Trophoblast cell (in vitro differentiated cells and primary cell): ENCODE measurements at regions not wholly inside any gene's neighbourhood (a gene's known extent, or its start where the extent isn't known, plus 50 kb on each side); places are given as distances from the start of the nearest gene placed in this dataset.

ENCODE experiments used
- DNase-seq, 2 donors: peaks; one replicate each; pipeline ENCODE4 v3.0.0-alpha.2; 2016
- H2AFZ ChIP-seq: 2 replicates; pipeline ENCODE4 v1.6.1; 2013; ENCODE audit warnings: low read length, moderate library complexity, mild to moderate bottlenecking; ENCODE audit not compliant: insufficient read depth, poor library complexity
- H2AK5ac ChIP-seq: 2 replicates; pipeline ENCODE4 v1.6.1; 2013; ENCODE audit warnings: mild to moderate bottlenecking, low read length
- H2BK120ac ChIP-seq: 2 replicates; pipeline ENCODE4 v1.6.1; 2013; ENCODE audit warnings: low read length, mild to moderate bottlenecking, moderate library complexity; ENCODE audit not compliant: insufficient read depth, poor library complexity
- H2BK12ac ChIP-seq: 2 replicates; pipeline ENCODE4 v1.6.1; 2013; ENCODE audit warnings: mild to moderate bottlenecking, low read length, moderate library complexity
- H2BK5ac ChIP-seq: 2 replicates; pipeline ENCODE4 v1.6.1; 2013; ENCODE audit warnings: low read length, low read depth, moderate library complexity, mild to moderate bottlenecking; ENCODE audit not compliant: poor library complexity
- H3K14ac ChIP-seq: 2 replicates; pipeline ENCODE4 v1.6.1; 2013; ENCODE audit warnings: mild to moderate bottlenecking, low read length
- H3K18ac ChIP-seq: 2 replicates; pipeline ENCODE4 v1.6.1; 2013; ENCODE audit warnings: mild to moderate bottlenecking, low read length
- H3K23ac ChIP-seq: 2 replicates; pipeline ENCODE4 v1.6.1; 2013; ENCODE audit warnings: low read length
- H3K27ac ChIP-seq: 2 replicates; pipeline ENCODE4 v1.5.1; 2013; ENCODE audit warnings: low read depth, mild to moderate bottlenecking, inconsistent platforms, low read length, moderate library complexity
- H3K27me3 ChIP-seq: 2 replicates; pipeline ENCODE4 v1.6.1; 2013; ENCODE audit warnings: inconsistent platforms, mild to moderate bottlenecking, low read length, moderate library complexity; ENCODE audit not compliant: insufficient read depth
- H3K36me3 ChIP-seq, 2 experiments: 1 replicate in 1 of 2; 2 replicates in 1 of 2; pipeline ENCODE4 v1.6.1; 2013; ENCODE audit warnings: low read length in 2 of 2, mild to moderate bottlenecking in 2 of 2, moderate library complexity in 1 of 2; ENCODE audit not compliant: insufficient read depth in 2 of 2, control insufficient read depth in 1 of 2
- H3K4ac ChIP-seq: 2 replicates; pipeline ENCODE4 v1.6.1; 2013; ENCODE audit warnings: low read depth, mild to moderate bottlenecking, low read length, moderate library complexity
- H3K4me1 ChIP-seq, 2 experiments: 1 replicate in 1 of 2; 2 replicates in 1 of 2; pipeline ENCODE4 v1.6.1; 2013; ENCODE audit warnings: low read length in 2 of 2, mild to moderate bottlenecking in 2 of 2, moderate library complexity in 1 of 2; ENCODE audit not compliant: insufficient read depth in 2 of 2, control insufficient read depth in 1 of 2
- H3K4me2 ChIP-seq: 2 replicates; pipeline ENCODE4 v1.6.1; 2013; ENCODE audit warnings: inconsistent platforms, mild to moderate bottlenecking, low read length, moderate library complexity
- H3K4me3 ChIP-seq: 2 replicates; pipeline ENCODE4 v1.5.1; 2013; ENCODE audit warnings: mild to moderate bottlenecking, low read depth, low read length, inconsistent platforms
- H3K79me1 ChIP-seq: one replicate; pipeline ENCODE4 v1.6.1; 2013; ENCODE audit warnings: low read length
- H3K79me2 ChIP-seq: 2 replicates; pipeline ENCODE4 v1.6.1; 2013; ENCODE audit warnings: low read length, mild to moderate bottlenecking; ENCODE audit not compliant: control insufficient read depth, insufficient read depth, poor library complexity
- H3K9ac ChIP-seq: 2 replicates; pipeline ENCODE4 v1.6.1; 2013; ENCODE audit warnings: mild to moderate bottlenecking, low read length
- H3K9me3 ChIP-seq: 2 replicates; pipeline ENCODE4 v1.6.1; 2013; ENCODE audit warnings: low read depth, mild to moderate bottlenecking, control low read depth, inconsistent platforms, low read length; ENCODE audit not compliant: insufficient read depth
- H4K12ac ChIP-seq: 2 replicates; pipeline ENCODE4 v1.6.1; 2013; ENCODE audit warnings: low read depth, mild to moderate bottlenecking, low read length, moderate library complexity
- H4K8ac ChIP-seq: 2 replicates; pipeline ENCODE4 v1.6.1; 2013; ENCODE audit warnings: low read depth, mild to moderate bottlenecking, low read length, moderate library complexity
- H4K91ac ChIP-seq: one replicate; pipeline ENCODE4 v1.6.1; 2013; ENCODE audit warnings: low read depth, mild to moderate bottlenecking, low read length, moderate library complexity
- WGBS: extraction: QIAGEN DNeasy Blood & Tissue Kit; methylation state at CpG from one replicate; pipeline ENCODE4 v1.1.7; 2013; ENCODE audit warnings: missing lambda C conversion rate; ENCODE audit not compliant: insufficient read length, insufficient coverage; ENCODE audit errors: extremely low coverage; 5-methylcytosine and 5-hydroxymethylcytosine counted together

DNA sequence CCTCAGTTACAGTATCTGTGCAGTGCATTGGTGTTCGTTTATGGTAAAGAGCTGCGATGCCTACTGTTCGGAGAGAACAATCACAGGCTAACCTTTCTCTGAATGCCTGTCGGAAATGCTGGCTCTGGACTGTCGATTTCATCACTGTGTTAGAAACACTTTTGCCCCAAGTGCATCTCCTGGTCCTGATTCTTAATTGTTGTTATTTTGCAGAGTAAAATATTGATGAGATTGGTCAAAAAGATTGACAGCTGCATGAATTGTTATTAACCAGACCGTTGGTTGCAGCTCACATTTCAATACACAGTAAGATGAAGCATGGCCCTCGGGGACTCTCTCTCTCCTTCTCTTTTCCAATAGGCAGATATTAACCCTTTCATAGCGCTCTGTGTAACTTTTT, 557.4 kb upstream of the ADARB2 start:
- WGBS: no CpG with 5 or more reads among the region's 8 CpGs
- no peak overlapping the region for H3K14ac ChIP-seq
- H2BK5ac ChIP-seq: no peak overlapping the region
- H3K27ac ChIP-seq: no peak overlapping the region
- no peak for DNase-seq
- no peak overlapping the region for H2BK120ac ChIP-seq
- H3K9ac ChIP-seq: no peak overlapping the region
- H4K12ac ChIP-seq: no peak overlapping the region
- H2BK12ac ChIP-seq: no peak overlapping the region
- no peak overlapping the region for H3K4ac ChIP-seq
- no peaks in the 10 kb centered on the region for H3K79me1 ChIP-seq
- H3K27me3 ChIP-seq: no peaks in the 10 kb centered on the region
- H3K23ac ChIP-seq: no peak overlapping the region
- no peak overlapping the region for H2AK5ac ChIP-seq
- no peaks in the 10 kb centered on the region for H3K4me1 ChIP-seq
- no peak overlapping the region for H3K18ac ChIP-seq
- H4K91ac ChIP-seq: no peak overlapping the region
- H3K9me3 ChIP-seq: no peaks in the 10 kb centered on the region
- H3K79me2 ChIP-seq: no peaks in the 10 kb centered on the region
- no peak overlapping the region for H3K4me2 ChIP-seq
- no peak overlapping the region for H4K8ac ChIP-seq
- no peak overlapping the region for H3K4me3 ChIP-seq
- no peaks in the 10 kb centered on the region for H3K36me3 ChIP-seq
- H2AFZ ChIP-seq: no peak overlapping the region

- Histone ChIP-seq H3K18ac (no peak overlapping the region), H3K14ac (no peak overlapping the region), H3K4ac (no peak overlapping the region), H2BK5ac (no peak overlapping the region), H2AK5ac (no peak overlapping the region), H4K12ac (no peak overlapping the region), H3K9ac (no peak overlapping the region), H2AFZ (no peak overlapping the region), H2BK120ac (no peak overlapping the region), H3K4me2 (no peak overlapping the region), H3K79me1 (no peaks in the 10 kb centered on the region), H4K91ac (no peak overlapping the region), H3K4me3 (no peak overlapping the region), H3K36me3 (no peaks in the 10 kb centered on the region), H2BK12ac (no peak overlapping the region), H3K79me2 (no peaks in the 10 kb centered on the region), H4K8ac (no peak overlapping the region), H3K23ac (no peak overlapping the region), H3K27me3 (no peaks in the 10 kb centered on the region), H3K4me1 (peaks cover 3 to 4% of the 10 kb centered on the region in 2 experiments), H3K27ac (no peak overlapping the region), H3K9me3 (no peaks in the 10 kb centered on the region)
- WGBS: no CpG with 5 or more reads among the region's 12 CpGs
- no peak for DNase-seq
Observed at GRCh38 chr10:2284071-2284470, 546.7 kb upstream of the ADARB2 start.

- H2AFZ ChIP-seq: no peak overlapping the region
- H3K9me3 ChIP-seq: no peaks in the 10 kb centered on the region
- H3K14ac ChIP-seq: no peak overlapping the region
- no peak overlapping the region for H3K4ac ChIP-seq
- H4K91ac ChIP-seq: no peak overlapping the region
- WGBS: no CpG with 5 or more reads among the region's 7 CpGs
- H4K8ac ChIP-seq: no peak overlapping the region
- no peaks in the 10 kb centered on the region for H3K79me2 ChIP-seq
- no peak overlapping the region for H3K9ac ChIP-seq
- H3K4me3 ChIP-seq: no peak overlapping the region
- H2BK5ac ChIP-seq: no peak overlapping the region
- no peak overlapping the region for H3K27ac ChIP-seq
- no peak overlapping the region for H3K23ac ChIP-seq
- peaks cover 3 to 4% of the 10 kb centered on the region in 2 experiments for H3K4me1 ChIP-seq
- no peaks in the 10 kb centered on the region for H3K27me3 ChIP-seq
- no peak for DNase-seq
- H3K79me1 ChIP-seq: no peaks in the 10 kb centered on the region
- no peak overlapping the region for H2BK120ac ChIP-seq
- no peak overlapping the region for H4K12ac ChIP-seq
- H3K18ac ChIP-seq: no peak overlapping the region
- no peak overlapping the region for H2BK12ac ChIP-seq
- no peaks in the 10 kb centered on the region for H3K36me3 ChIP-seq
- no peak overlapping the region for H2AK5ac ChIP-seq
- H3K4me2 ChIP-seq: no peak overlapping the region
Observed at GRCh38 chr10:2282202-2282601, 544.9 kb upstream of the ADARB2 start.

GRCh38 chr10:2280713-2281300, 543.5 kb upstream of the ADARB2 start:
- Histone ChIP-seq H3K4ac (no peak overlapping the region), H4K8ac (no peak overlapping the region), H3K4me3 (no peak overlapping the region), H3K79me2 (no peaks in the 10 kb centered on the region), H3K79me1 (no peaks in the 10 kb centered on the region), H2BK5ac (no peak overlapping the region), H2AFZ (no peak overlapping the region), H3K9ac (no peak overlapping the region), H3K27ac (no peak overlapping the region), H3K27me3 (no peaks in the 10 kb centered on the region), H3K36me3 (no peaks in the 10 kb centered on the region), H2AK5ac (no peak overlapping the region), H3K4me1 (peaks cover 3 to 4% of the 10 kb centered on the region in 2 experiments), H4K91ac (no peak overlapping the region), H3K18ac (no peak overlapping the region), H2BK120ac (no peak overlapping the region), H4K12ac (no peak overlapping the region), H3K9me3 (no peaks in the 10 kb centered on the region), H2BK12ac (no peak overlapping the region), H3K4me2 (no peak overlapping the region), H3K14ac (no peak overlapping the region), H3K23ac (no peak overlapping the region)
- no CpG with 5 or more reads among the region's 5 CpGs for WGBS
- DNase-seq: no peak
